Activated B cell treated with CpG ODN at 0.5 μM for 24 hours (primary cell): ENCODE measurements at regions not wholly inside any gene's neighbourhood (a gene's known extent, or its start where the extent isn't known, plus 50 kb on each side); places are given as distances from the start of the nearest gene placed in this dataset.

Experiments used
- ATAC-seq: fragments of 200-7000 bp; cut with Tn5 transposase; one replicate; pipeline ENCODE4 v1.10.0; 2021; ENCODE audit warnings: low read depth, mild to moderate bottlenecking, moderate library complexity
- CTCF ChIA-PET: fragments of 350-600 bp; sonication (Branson Sonifier 250); formaldehyde crosslinking; loops from one replicate; lab custom pipeline; 2021; ENCODE audit warnings: antibody characterized with exemption; lab: Charles Lee
- POLR2A ChIA-PET: fragments of 350-600 bp; sonication (Branson Sonifier 250); formaldehyde crosslinking; loops from one replicate; lab custom pipeline; 2021; ENCODE audit warnings: antibody characterized with exemption; lab: Charles Lee
- DNase-seq: peaks from one replicate; pipeline ENCODE4 v3.0.0; 2022
- H3K27ac Mint-ChIP-seq: one replicate; pipeline ENCODE4 v1.8.0; 2020; ENCODE audit warnings: mixed read lengths
- H3K27me3 Mint-ChIP-seq: one replicate; pipeline ENCODE4 v1.8.0; 2021; ENCODE audit warnings: mixed read lengths
- H3K36me3 Mint-ChIP-seq: one replicate; pipeline ENCODE4 v1.8.0; 2021; ENCODE audit warnings: low read depth, mixed read lengths
- H3K4me1 Mint-ChIP-seq: one replicate; pipeline ENCODE4 v1.8.0; 2021; ENCODE audit warnings: mixed read lengths
- H3K4me3 Mint-ChIP-seq: one replicate; pipeline ENCODE4 v1.8.0; 2020; ENCODE audit warnings: mild to moderate bottlenecking, mixed read lengths
- H3K9me3 Mint-ChIP-seq: one replicate; pipeline ENCODE4 v1.8.0; 2020; ENCODE audit warnings: mixed read lengths
- intact Hi-C: fragments of 100-400 bp; cut with micrococcal nuclease; formaldehyde crosslinking; loops from one replicate; pipeline ENCODE4 v1.15.1; 2024
- TF ChIP-seq, protein P1 (sequence below): fragments of 200-600 bp; IDR thresholded peaks from one replicate; pipeline ENCODE4 v1.8.0; 2022; ENCODE audit warnings: antibody characterized with exemption, mild to moderate bottlenecking

DNA sequence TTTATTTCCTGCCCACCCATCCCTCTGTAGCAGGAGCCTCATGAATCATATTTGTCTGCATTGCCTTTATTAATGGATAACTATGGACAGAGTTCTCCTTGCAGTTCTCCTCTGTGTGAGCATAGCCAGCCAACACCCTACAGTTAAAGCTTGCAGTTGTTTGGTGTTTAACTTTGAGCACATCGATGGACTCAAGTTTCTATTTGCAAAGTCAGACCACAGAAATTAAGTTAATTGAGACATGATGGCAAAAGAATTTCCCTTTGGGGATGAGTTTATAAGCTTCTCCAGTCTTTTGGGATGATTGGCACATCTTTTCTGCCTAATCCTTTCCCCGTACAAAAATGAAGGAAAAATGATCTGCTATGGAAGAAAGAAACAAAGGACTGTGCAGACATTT lies 398.9 kb upstream of the THBS1 start:
- H3K27me3 Mint-ChIP-seq: peaks cover 3% of the 10 kb centered on the region
- TF ChIP-seq, protein P1, sequence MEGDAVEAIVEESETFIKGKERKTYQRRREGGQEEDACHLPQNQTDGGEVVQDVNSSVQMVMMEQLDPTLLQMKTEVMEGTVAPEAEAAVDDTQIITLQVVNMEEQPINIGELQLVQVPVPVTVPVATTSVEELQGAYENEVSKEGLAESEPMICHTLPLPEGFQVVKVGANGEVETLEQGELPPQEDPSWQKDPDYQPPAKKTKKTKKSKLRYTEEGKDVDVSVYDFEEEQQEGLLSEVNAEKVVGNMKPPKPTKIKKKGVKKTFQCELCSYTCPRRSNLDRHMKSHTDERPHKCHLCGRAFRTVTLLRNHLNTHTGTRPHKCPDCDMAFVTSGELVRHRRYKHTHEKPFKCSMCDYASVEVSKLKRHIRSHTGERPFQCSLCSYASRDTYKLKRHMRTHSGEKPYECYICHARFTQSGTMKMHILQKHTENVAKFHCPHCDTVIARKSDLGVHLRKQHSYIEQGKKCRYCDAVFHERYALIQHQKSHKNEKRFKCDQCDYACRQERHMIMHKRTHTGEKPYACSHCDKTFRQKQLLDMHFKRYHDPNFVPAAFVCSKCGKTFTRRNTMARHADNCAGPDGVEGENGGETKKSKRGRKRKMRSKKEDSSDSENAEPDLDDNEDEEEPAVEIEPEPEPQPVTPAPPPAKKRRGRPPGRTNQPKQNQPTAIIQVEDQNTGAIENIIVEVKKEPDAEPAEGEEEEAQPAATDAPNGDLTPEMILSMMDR: no peak
- no peak for DNase-seq
- no peak overlapping the region for H3K4me3 Mint-ChIP-seq
- CTCF ChIA-PET: no interaction called here
- no peaks in the 10 kb centered on the region for H3K36me3 Mint-ChIP-seq
- no peaks in the 10 kb centered on the region for H3K9me3 Mint-ChIP-seq
- no peak overlapping the region for H3K27ac Mint-ChIP-seq
- H3K4me1 Mint-ChIP-seq: no peaks in the 10 kb centered on the region
- ATAC-seq: no peak
- POLR2A ChIA-PET: no interaction called here
- intact Hi-C loops: no loop called here

DNA sequence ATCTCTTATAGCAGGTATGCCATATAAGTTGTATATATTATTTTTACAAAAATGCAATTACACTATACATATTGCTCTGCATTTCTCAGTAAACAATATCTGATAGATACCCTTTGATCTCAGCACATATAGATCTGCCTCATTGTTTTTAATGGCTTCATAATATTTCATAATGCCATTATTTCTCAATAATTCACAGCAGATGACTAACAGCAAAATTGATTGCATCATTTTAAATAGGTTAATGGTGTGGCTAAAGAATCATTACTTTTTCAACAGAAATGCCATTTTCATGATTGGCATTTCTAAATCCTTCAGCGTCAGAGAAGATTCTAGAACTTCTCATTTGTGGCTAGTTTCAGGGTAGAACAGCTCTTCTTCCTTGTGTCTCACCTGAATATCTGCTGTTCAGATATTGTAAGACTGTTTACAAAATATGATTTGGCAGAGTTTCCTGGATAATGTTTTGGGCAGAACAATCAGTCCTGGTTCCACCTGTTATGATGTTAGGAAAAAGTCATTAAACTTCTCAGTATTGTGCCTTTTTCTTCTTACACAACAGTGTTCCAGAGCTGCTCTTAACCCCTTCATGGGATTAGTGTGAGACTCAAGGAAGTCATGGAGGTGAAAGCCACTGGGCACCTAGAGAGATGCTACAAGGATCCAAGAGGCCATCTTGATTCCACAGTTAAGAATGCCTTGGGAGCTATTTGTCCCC lies 397.6 kb upstream of the THBS1 start:
- Mint-ChIP-seq H3K4me1 (no peaks in the 10 kb centered on the region), H3K9me3 (no peaks in the 10 kb centered on the region), H3K27me3 (peaks cover 3% of the 10 kb centered on the region), H3K27ac (no peak overlapping the region), H3K36me3 (no peaks in the 10 kb centered on the region), H3K4me3 (no peak overlapping the region)
- ChIA-PET CTCF (no interaction called here), POLR2A (no interaction called here)
- DNase-seq (no peak), ATAC-seq (no peak)
- TF ChIP-seq, protein P1: no peak
- intact Hi-C loops: no loop called here

DNA sequence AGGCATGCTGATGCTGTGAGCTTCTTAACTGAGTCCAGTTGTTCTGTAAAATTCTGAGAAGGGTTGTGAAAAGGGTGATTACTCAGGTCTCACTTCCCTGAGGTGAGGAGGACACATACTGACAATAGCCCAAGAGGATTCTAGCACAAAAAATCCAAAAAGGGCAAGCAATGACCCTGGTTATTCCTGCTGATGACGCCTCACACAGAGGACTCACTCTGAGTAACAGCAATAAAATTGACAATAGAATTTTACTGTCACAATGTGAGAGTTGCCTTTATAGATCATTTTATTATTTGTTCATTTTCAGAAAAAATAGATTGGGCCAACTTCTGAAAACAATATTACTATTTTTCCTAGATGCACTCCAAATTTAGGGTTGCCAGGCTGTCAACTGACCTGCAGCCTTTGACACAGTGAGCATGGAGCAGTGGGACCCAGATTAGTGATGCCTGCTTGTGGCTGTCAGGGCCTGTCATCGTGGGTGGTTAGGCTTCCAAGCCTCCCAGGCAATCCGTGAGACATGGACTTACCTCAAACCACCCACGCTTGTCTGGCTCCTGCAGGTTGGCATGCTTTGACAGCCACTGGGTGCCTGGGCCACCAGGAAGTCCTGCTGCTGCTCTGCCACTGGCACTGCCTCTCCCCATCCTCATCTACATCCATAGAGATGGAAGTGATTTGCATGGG lies 396.0 kb upstream of the THBS1 start:
- Mint-ChIP-seq H3K27me3 (no peaks in the 10 kb centered on the region), H3K4me3 (no peak overlapping the region), H3K4me1 (no peaks in the 10 kb centered on the region), H3K36me3 (no peaks in the 10 kb centered on the region), H3K27ac (no peak overlapping the region), H3K9me3 (no peaks in the 10 kb centered on the region)
- TF ChIP-seq, protein P1: no peak
- intact Hi-C loops: no loop called here
- ChIA-PET CTCF (no interaction called here), POLR2A (no interaction called here)
- no peak for ATAC-seq
- DNase-seq: no peak

DNA sequence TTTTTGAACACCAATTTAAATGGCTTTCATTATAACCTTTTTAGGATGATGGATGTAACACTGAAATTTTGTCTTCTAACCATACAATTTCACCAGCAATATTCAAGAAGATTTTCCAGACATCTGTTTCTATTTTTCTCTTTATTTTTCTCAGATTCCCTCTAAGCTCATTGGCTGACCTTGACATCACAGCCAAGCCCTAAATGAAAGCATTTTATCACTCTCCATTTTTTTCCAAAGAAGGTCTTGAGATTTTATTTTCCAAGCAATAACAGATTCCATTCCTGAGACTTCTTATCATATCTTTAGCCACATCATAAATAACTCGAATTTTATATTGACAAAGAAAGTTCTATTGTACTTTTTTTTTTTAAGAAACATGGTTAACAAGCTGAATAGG lies 392.6 kb upstream of the THBS1 start:
- no peaks in the 10 kb centered on the region for H3K27me3 Mint-ChIP-seq
- intact Hi-C loops: no loop called here
- TF ChIP-seq, protein P1: no peak
- ChIA-PET POLR2A (no interaction called here), CTCF (no interaction called here)
- no peak for DNase-seq
- H3K4me3 Mint-ChIP-seq: no peak overlapping the region
- no peaks in the 10 kb centered on the region for H3K4me1 Mint-ChIP-seq
- no peaks in the 10 kb centered on the region for H3K9me3 Mint-ChIP-seq
- H3K36me3 Mint-ChIP-seq: no peaks in the 10 kb centered on the region
- no peak for ATAC-seq
- H3K27ac Mint-ChIP-seq: no peak overlapping the region

DNA sequence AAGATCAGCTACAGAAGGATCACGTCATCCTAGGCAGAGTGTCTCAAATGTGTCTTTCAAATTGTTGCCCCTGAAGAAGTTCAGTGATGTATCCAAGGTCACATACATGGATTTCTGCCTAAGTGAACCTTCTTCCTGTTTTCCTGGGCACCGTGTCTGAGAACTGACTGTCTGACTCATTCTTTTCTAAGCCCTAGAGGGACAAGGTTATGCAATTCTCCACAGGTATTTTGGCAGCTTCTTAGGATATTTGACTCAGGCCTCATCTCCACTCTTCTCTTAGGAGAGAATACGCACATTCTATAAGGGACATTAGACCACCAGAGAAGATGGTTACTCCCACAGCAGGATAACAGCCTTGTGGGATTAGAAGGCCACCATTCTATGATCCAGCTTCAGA lies 391.9 kb upstream of the THBS1 start:
- Mint-ChIP-seq H3K4me1 (no peaks in the 10 kb centered on the region), H3K27ac (no peak overlapping the region), H3K36me3 (no peaks in the 10 kb centered on the region), H3K27me3 (no peaks in the 10 kb centered on the region), H3K9me3 (no peaks in the 10 kb centered on the region), H3K4me3 (no peak overlapping the region)
- DNase-seq (no peak), ATAC-seq (no peak)
- CTCF ChIA-PET: no interaction called here
- TF ChIP-seq, protein P1: no peak
- intact Hi-C loops: no loop called here
- POLR2A ChIA-PET: no interaction called here
